Loucy (cell line): ENCODE measurements at regions not wholly inside any gene's neighbourhood (a gene's known extent, or its start where the extent isn't known, plus 50 kb on each side); places are given as distances from the start of the nearest gene placed in this dataset.

ENCODE experiments used
- EZH2phosphoT487 ChIP-seq: fragments of 200-600 bp; IDR thresholded peaks from 2 replicates; pipeline ENCODE4 v1.6.1; 2018; ENCODE audit warnings: antibody characterized with exemption, mild to moderate bottlenecking, moderate library complexity, borderline replicate concordance
- TF ChIP-seq, protein P1 (sequence below): fragments of 200-600 bp; sonication (generic); conservative IDR thresholded peaks from 2 replicates; pipeline ENCODE4 v1.5.1; 2014; ENCODE audit warnings: mild to moderate bottlenecking, antibody characterized with exemption, low read length

DNA sequence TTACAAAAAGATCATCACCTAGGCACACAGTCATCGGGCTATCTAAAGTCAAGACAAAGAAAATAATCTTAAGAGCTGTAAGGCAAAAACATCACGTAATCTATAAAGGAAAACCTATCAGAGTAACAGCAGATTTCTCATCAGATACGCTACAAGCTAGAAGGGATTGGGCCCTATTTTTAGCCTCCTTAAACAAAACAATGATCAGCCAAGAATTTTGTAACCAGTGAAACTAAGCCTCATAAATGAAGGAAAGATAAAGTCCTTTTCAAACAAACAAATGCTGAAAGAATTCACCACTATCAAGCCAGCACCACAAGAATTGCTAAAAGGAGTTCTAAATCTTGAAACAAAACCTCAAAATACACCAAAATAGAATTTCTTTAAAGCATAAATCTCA is 191.6 kb upstream of the BMP4 start:
- TF ChIP-seq, protein P1, sequence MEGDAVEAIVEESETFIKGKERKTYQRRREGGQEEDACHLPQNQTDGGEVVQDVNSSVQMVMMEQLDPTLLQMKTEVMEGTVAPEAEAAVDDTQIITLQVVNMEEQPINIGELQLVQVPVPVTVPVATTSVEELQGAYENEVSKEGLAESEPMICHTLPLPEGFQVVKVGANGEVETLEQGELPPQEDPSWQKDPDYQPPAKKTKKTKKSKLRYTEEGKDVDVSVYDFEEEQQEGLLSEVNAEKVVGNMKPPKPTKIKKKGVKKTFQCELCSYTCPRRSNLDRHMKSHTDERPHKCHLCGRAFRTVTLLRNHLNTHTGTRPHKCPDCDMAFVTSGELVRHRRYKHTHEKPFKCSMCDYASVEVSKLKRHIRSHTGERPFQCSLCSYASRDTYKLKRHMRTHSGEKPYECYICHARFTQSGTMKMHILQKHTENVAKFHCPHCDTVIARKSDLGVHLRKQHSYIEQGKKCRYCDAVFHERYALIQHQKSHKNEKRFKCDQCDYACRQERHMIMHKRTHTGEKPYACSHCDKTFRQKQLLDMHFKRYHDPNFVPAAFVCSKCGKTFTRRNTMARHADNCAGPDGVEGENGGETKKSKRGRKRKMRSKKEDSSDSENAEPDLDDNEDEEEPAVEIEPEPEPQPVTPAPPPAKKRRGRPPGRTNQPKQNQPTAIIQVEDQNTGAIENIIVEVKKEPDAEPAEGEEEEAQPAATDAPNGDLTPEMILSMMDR, result no peak
- no peak for TF ChIP-seq EZH2phosphoT487
